H1 (cell line): ENCODE measurements at regions not wholly inside any gene's neighbourhood (a gene's known extent, or its start where the extent isn't known, plus 50 kb on each side); places are given as distances from the start of the nearest gene placed in this dataset.

Source experiments
- CTCF ChIA-PET: fragments of 300-600 bp; sonication (Branson Sonifier 250); formaldehyde crosslinking; loops from one replicate; lab custom pipeline; 2021; ENCODE audit not compliant: partially characterized antibody; lab: Charles Lee
- POLR2A ChIA-PET: fragments of 300-600 bp; sonication (Branson Sonifier 250); formaldehyde crosslinking; loops from one replicate; lab custom pipeline; 2021; ENCODE audit warnings: inconsistent platforms; ENCODE audit not compliant: partially characterized antibody; lab: Charles Lee
- DNase-seq, 2 experiments: peaks; one replicate each; pipeline versions ENCODE4 v3.0.0 to v3.0.0-alpha.2; 2010 to 2022; ENCODE audit warnings: low spot score in 2 of 2, low read depth in 1 of 2, mixed read lengths in 1 of 2
- FAIRE-seq: peaks from 2 replicates; lab custom pipeline; 2011; peaks lifted over from hg19 to GRCh38; lab: Jason Lieb, UNC
- H2AFZ ChIP-seq: 2 replicates; pipeline ENCODE4 v1.8.1; 2012; ENCODE audit warnings: low read length, inconsistent platforms
- H2AK5ac ChIP-seq: 2 replicates; pipeline ENCODE4 v1.6.1; 2013; ENCODE audit warnings: low read depth, low read length
- H2BK120ac ChIP-seq: replicated peaks from 2 replicates; pipeline ENCODE3; 2013; ENCODE audit warnings: low read depth, low read length, inconsistent platforms
- H2BK12ac ChIP-seq: 2 replicates; pipeline ENCODE4 v1.6.1; 2013; ENCODE audit warnings: low read depth, low read length
- H2BK15ac ChIP-seq: 2 replicates; pipeline ENCODE4 v1.6.1; 2013; ENCODE audit warnings: low read length
- H2BK20ac ChIP-seq: 2 replicates; pipeline ENCODE4 v1.6.1; 2013; ENCODE audit warnings: low read length
- H2BK5ac ChIP-seq: 2 replicates; pipeline ENCODE4 v1.6.1; 2013; ENCODE audit warnings: low read depth, low read length
- H3K14ac ChIP-seq: 2 replicates; pipeline ENCODE4 v1.6.1; 2013; ENCODE audit warnings: inconsistent platforms; ENCODE audit not compliant: insufficient read length
- H3K18ac ChIP-seq: 2 replicates; pipeline ENCODE4 v1.6.1; 2013; ENCODE audit warnings: low read length; ENCODE audit errors: extremely low read depth
- H3K23ac ChIP-seq: 2 replicates; pipeline ENCODE4 v1.6.1; 2013; ENCODE audit warnings: inconsistent platforms; ENCODE audit not compliant: insufficient read length
- H3K23me2 ChIP-seq: 2 replicates; pipeline ENCODE4 v1.6.1; 2013; ENCODE audit warnings: low read depth, low read length
- H3K27ac ChIP-seq: 2 replicates; pipeline ENCODE4 v1.6.1; 2011; ENCODE audit warnings: low read depth, low read length, inconsistent platforms
- H3K27me3 ChIP-seq, 4 experiments: replicated peaks in 1 of 4; 1 replicate in 1 of 4; 2 replicates in 3 of 4; pipeline versions ENCODE4 v1.6.1 to v1.8.1; 2011 to 2013; ENCODE audit warnings: low read length in 3 of 4, mild to moderate bottlenecking in 3 of 4, inconsistent platforms in 2 of 4, mixed read lengths in 2 of 4, moderate library complexity in 1 of 4; ENCODE audit not compliant: control insufficient read depth in 3 of 4, insufficient read depth in 3 of 4; ENCODE audit errors: extremely low read depth in 1 of 4
- H3K36me3 ChIP-seq, 4 experiments: 2 replicates each; pipeline versions ENCODE4 v1.6.1 to v1.8.1; 2011 to 2013; ENCODE audit warnings: mild to moderate bottlenecking in 4 of 4, low read length in 3 of 4, moderate library complexity in 2 of 4, control low read depth in 1 of 4, inconsistent platforms in 1 of 4; ENCODE audit not compliant: insufficient read depth in 4 of 4, control insufficient read depth in 2 of 4
- H3K4ac ChIP-seq: replicated peaks from 2 replicates; pipeline ENCODE3; 2013; ENCODE audit warnings: low read length, low read depth, mixed read lengths, inconsistent platforms; ENCODE audit not compliant: insufficient read length
- H3K4me1 ChIP-seq, 4 experiments: replicated peaks in 1 of 4; 1 replicate in 1 of 4; 2 replicates in 3 of 4; pipeline versions ENCODE4 v1.6.1 to v1.8.1; 2011 to 2013; ENCODE audit warnings: low read length in 3 of 4, inconsistent platforms in 2 of 4, mixed read lengths in 1 of 4; ENCODE audit not compliant: insufficient read depth in 4 of 4, control insufficient read depth in 3 of 4
- H3K4me2 ChIP-seq, 2 experiments: 2 replicates each; pipeline versions ENCODE4 v1.6.1 to v1.8.1; 2011 to 2013; ENCODE audit warnings: low read depth in 2 of 2, low read length in 2 of 2, control low read depth in 1 of 2, inconsistent platforms in 1 of 2, mild to moderate bottlenecking in 1 of 2; ENCODE audit not compliant: insufficient read depth in 1 of 2
- H3K4me3 ChIP-seq, 4 experiments: fragments of 200-600, 300-600 bp in 1 of 4; sonication (generic), shearing (Covaris generic), sonication (Bioruptor Twin) in 1 of 4; 2 replicates each; pipeline versions ENCODE4 v1.5.1 to v1.8.1; 2011 to 2016; ENCODE audit warnings: low read length in 4 of 4, low read depth in 3 of 4, control low read depth in 2 of 4, inconsistent platforms in 2 of 4, mild to moderate bottlenecking in 2 of 4, mixed read lengths in 1 of 4, moderate library complexity in 1 of 4; ENCODE audit not compliant: insufficient read depth in 2 of 4; ENCODE audit errors: extremely low read depth in 1 of 4
- H3K56ac ChIP-seq: replicated peaks from 2 replicates; pipeline ENCODE3; 2013; ENCODE audit warnings: low read depth, mild to moderate bottlenecking, mixed read lengths, low read length, inconsistent platforms; ENCODE audit not compliant: insufficient read length
- H3K79me1 ChIP-seq: 2 replicates; pipeline ENCODE4 v1.6.1; 2013; ENCODE audit warnings: low read depth, low read length, control low read depth
- H3K79me2 ChIP-seq, 2 experiments: 2 replicates each; pipeline versions ENCODE4 v1.6.1 to v1.8.1; 2012 to 2013; ENCODE audit warnings: low read length in 2 of 2, mild to moderate bottlenecking in 2 of 2, inconsistent platforms in 1 of 2; ENCODE audit not compliant: insufficient read depth in 2 of 2, control insufficient read depth in 1 of 2
- H3K9ac ChIP-seq, 4 experiments: replicated peaks in 1 of 4; 1 replicate in 1 of 4; 2 replicates in 3 of 4; pipeline versions ENCODE4 v1.6.1 to v1.8.1; 2011 to 2013; ENCODE audit warnings: low read depth in 3 of 4, low read length in 3 of 4, control low read depth in 2 of 4, mild to moderate bottlenecking in 2 of 4, moderate library complexity in 2 of 4, inconsistent platforms in 1 of 4; ENCODE audit errors: extremely low read depth in 1 of 4
- H3K9me3 ChIP-seq, 2 experiments: 2 replicates each; pipeline versions ENCODE4 v1.6.1 to v1.8.1; 2012 to 2013; ENCODE audit warnings: mild to moderate bottlenecking in 2 of 2, moderate library complexity in 2 of 2, control low read depth in 1 of 2, inconsistent platforms in 1 of 2, low read depth in 1 of 2, low read length in 1 of 2, mixed read lengths in 1 of 2; ENCODE audit not compliant: insufficient read depth in 2 of 2
- H4K20me1 ChIP-seq, 2 experiments: replicated peaks in 1 of 2; 2 replicates each; pipeline versions ENCODE3 to v1.8.1; 2011 to 2013; ENCODE audit warnings: inconsistent platforms in 2 of 2, low read length in 2 of 2, mild to moderate bottlenecking in 1 of 2; ENCODE audit not compliant: insufficient read depth in 2 of 2, control insufficient read depth in 1 of 2
- H4K5ac ChIP-seq: 2 replicates; pipeline ENCODE4 v1.6.1; 2013; ENCODE audit warnings: low read length, low read depth, mixed read lengths, inconsistent platforms; ENCODE audit not compliant: insufficient read length
- H4K8ac ChIP-seq: 2 replicates; pipeline ENCODE4 v1.8.0; 2013; ENCODE audit warnings: mild to moderate bottlenecking, moderate library complexity, low read length, inconsistent platforms; ENCODE audit not compliant: insufficient read depth; ENCODE audit errors: extremely low read depth
- H4K91ac ChIP-seq: replicated peaks from 2 replicates; pipeline ENCODE3; 2013; ENCODE audit warnings: low read length, mixed read lengths, inconsistent platforms; ENCODE audit not compliant: insufficient read length
- BACH1 ChIP-seq: IDR thresholded peaks from 2 replicates; pipeline ENCODE4 v1.6.1; 2012; ENCODE audit warnings: low read length, improper control_type of control experiment
- CEBPB ChIP-seq: IDR thresholded peaks from 2 replicates; pipeline ENCODE4 v1.6.1; 2012; ENCODE audit warnings: low read depth, low read length
- CHD1 ChIP-seq: IDR thresholded peaks from 2 replicates; pipeline ENCODE4 v1.6.1; 2012; ENCODE audit warnings: low read depth, low read length, improper control_type of control experiment
- GABPA ChIP-seq: IDR thresholded peaks from 2 replicates; pipeline ENCODE4 v1.6.1; 2011; ENCODE audit warnings: mild to moderate bottlenecking, low read length, moderate library complexity, borderline replicate concordance; ENCODE audit not compliant: insufficient read depth
- KDM1A ChIP-seq: fragments of 200-600, 300-600 bp; sonication (generic); IDR thresholded peaks from 2 replicates; pipeline ENCODE4 v1.7.1; 2016; ENCODE audit warnings: mild to moderate bottlenecking, low read length, borderline replicate concordance
- KDM4A ChIP-seq: IDR thresholded peaks from one replicate; pipeline ENCODE4 v1.7.1; 2012; ENCODE audit warnings: low read depth, mild to moderate bottlenecking, moderate library complexity, low read length, inconsistent platforms; ENCODE audit not compliant: severe bottlenecking
- POU5F1 ChIP-seq: IDR thresholded peaks from 2 replicates; pipeline ENCODE4 v1.6.1; 2011; ENCODE audit warnings: low read depth, mild to moderate bottlenecking, low read length, moderate library complexity
- RNF2 ChIP-seq: fragments of 200-900, 300-1000 bp; sonication (generic); IDR thresholded peaks from 2 replicates; pipeline ENCODE4 v1.7.1; 2016; ENCODE audit warnings: borderline replicate concordance, low read depth, mild to moderate bottlenecking, antibody characterized with exemption, low read length; ENCODE audit not compliant: poor library complexity, severe bottlenecking; ENCODE audit errors: missing control alignments
- SP2 ChIP-seq: IDR thresholded peaks from 2 replicates; pipeline ENCODE4 v1.6.1; 2012; ENCODE audit warnings: mild to moderate bottlenecking, low read length, inconsistent platforms
- TAF1 ChIP-seq: IDR thresholded peaks from 2 replicates; pipeline ENCODE4 v1.6.1; 2011; ENCODE audit warnings: mild to moderate bottlenecking, low read depth, low read length
- TCF12 ChIP-seq: IDR thresholded peaks from 2 replicates; pipeline ENCODE4 v1.6.1; 2011; ENCODE audit warnings: low read depth, mild to moderate bottlenecking, low read length
- ZNF274 ChIP-seq: IDR thresholded peaks from 2 replicates; pipeline ENCODE4 v1.7.0; 2012; ENCODE audit warnings: low read length, borderline replicate concordance; ENCODE audit errors: extremely low read depth
- WGBS, 2 experiments: shearing (Covaris generic) in 1 of 2; methylation state at CpG; one replicate each; pipeline versions ENCODE4 v1.1.6 to v1.1.7; 2013 to 2015; ENCODE audit warnings: low lambda C conversion rate in 2 of 2, mixed read lengths in 2 of 2, inconsistent platforms in 1 of 2, low coverage in 1 of 2, missing lambda C conversion rate in 1 of 2; ENCODE audit not compliant: insufficient replicate concordance in 2 of 2, insufficient coverage in 1 of 2, insufficient read length in 1 of 2; ENCODE audit errors: extremely low coverage in 1 of 2, missing lambda C conversion rate in 1 of 2; 5-methylcytosine and 5-hydroxymethylcytosine counted together
- TF ChIP-seq, protein P1 (sequence below), 3 experiments: IDR thresholded peaks; 1 replicate in 2 of 3; 2 replicates in 1 of 3; pipeline versions ENCODE4 v1.5.1 to v1.6.1; 2011; ENCODE audit warnings: low read length in 3 of 3, mild to moderate bottlenecking in 3 of 3, inconsistent platforms in 2 of 3, low read depth in 1 of 3, moderate library complexity in 1 of 3; ENCODE audit not compliant: insufficient read depth in 1 of 3; ENCODE audit errors: control extremely low read depth in 1 of 3

DNA sequence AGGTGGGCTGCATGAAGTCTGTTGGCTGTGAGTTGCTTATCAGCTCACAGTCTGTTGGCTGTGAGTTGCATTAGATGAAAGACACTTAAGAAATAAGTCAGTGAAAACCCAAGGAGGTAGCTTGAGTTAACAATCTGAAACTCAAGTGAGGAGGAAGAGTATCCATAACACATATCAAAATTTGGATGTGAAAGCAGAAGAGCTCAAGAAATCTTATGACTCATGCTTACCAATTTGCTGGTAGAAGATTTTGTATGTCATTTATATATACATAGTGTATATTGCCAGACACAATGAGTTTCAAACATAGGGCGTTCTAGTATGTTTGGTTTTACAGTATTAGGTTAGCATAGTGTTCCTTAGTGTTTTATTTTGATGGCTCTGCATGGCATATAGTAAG lies 107.4 kb downstream of the DDIT4L start:
- H3K4me3 ChIP-seq, result no peak overlapping the region
- peaks cover 0 to 7% of the 10 kb centered on the region in 2 experiments; a peak in 1 of 4 replicates for H3K9me3 ChIP-seq
- no peaks in the 10 kb centered on the region for H3K79me2 ChIP-seq
- H2BK12ac ChIP-seq, result no peak overlapping the region
- H2BK120ac ChIP-seq, result no peak overlapping the region
- H3K23me2 ChIP-seq, result no peaks in the 10 kb centered on the region
- H3K18ac ChIP-seq, result no peak overlapping the region
- no peak overlapping the region for H2BK15ac ChIP-seq
- POLR2A ChIA-PET, result no interaction called here
- no peaks in the 10 kb centered on the region for H3K27me3 ChIP-seq
- no peak overlapping the region for H2BK5ac ChIP-seq
- H4K20me1 ChIP-seq, result no peaks in the 10 kb centered on the region
- H4K8ac ChIP-seq, result no peak overlapping the region
- H2AFZ ChIP-seq, result no peak overlapping the region
- no peak overlapping the region for H3K27ac ChIP-seq
- no peak overlapping the region for H3K4me2 ChIP-seq
- no peak overlapping the region for H4K5ac ChIP-seq
- no peaks in the 10 kb centered on the region for H3K79me1 ChIP-seq
- no peak overlapping the region for H3K9ac ChIP-seq
- no peak overlapping the region for H2BK20ac ChIP-seq
- H3K4me1 ChIP-seq, result peaks cover 0 to 4% (median 2%) of the 10 kb centered on the region in 4 experiments; a peak in 4 of 7 replicates
- H3K36me3 ChIP-seq, result no peaks in the 10 kb centered on the region
- H3K23ac ChIP-seq, result no peak overlapping the region
- H3K56ac ChIP-seq, result no peak overlapping the region
- no peak overlapping the region for H3K14ac ChIP-seq
- DNase-seq (no peak), FAIRE-seq (no peak)
- WGBS, 2 experiments, result 79% methylated on average over 1 of the region's 1 CpG; no CpG with 5 or more reads in 1 of the 2 experiments
- no peak overlapping the region for H3K4ac ChIP-seq
- CTCF ChIA-PET, result interaction anchor here (1.2 to 1.4 kb wide), 2 partner anchors 10 to 85 kb away, joined by 5 to 10 read pairs; no protein-coding TSS in a partner anchor
- H4K91ac ChIP-seq, result no peak overlapping the region
- no peak overlapping the region for H2AK5ac ChIP-seq
- TF ChIP-seq BACH1 (no peak), CEBPB (no peak), TAF1 (no peak), RNF2 (no peak), GABPA (no peak), POU5F1 (no peak), KDM1A (no peak), KDM4A (no peak), SP2 (no peak), TCF12 (no peak), ZNF274 (no peak), CHD1 (no peak)
- TF ChIP-seq, protein P1, sequence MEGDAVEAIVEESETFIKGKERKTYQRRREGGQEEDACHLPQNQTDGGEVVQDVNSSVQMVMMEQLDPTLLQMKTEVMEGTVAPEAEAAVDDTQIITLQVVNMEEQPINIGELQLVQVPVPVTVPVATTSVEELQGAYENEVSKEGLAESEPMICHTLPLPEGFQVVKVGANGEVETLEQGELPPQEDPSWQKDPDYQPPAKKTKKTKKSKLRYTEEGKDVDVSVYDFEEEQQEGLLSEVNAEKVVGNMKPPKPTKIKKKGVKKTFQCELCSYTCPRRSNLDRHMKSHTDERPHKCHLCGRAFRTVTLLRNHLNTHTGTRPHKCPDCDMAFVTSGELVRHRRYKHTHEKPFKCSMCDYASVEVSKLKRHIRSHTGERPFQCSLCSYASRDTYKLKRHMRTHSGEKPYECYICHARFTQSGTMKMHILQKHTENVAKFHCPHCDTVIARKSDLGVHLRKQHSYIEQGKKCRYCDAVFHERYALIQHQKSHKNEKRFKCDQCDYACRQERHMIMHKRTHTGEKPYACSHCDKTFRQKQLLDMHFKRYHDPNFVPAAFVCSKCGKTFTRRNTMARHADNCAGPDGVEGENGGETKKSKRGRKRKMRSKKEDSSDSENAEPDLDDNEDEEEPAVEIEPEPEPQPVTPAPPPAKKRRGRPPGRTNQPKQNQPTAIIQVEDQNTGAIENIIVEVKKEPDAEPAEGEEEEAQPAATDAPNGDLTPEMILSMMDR (IDR thresholded peaks at IDR 0.05; ENCODE audit: control extremely low read depth in 1 of 3, insufficient read depth in 1 of 3, low read depth in 1 of 3, low read length in 3 of 3), result no peak
